Astrocyte (in vitro differentiated cells and primary cell): ENCODE measurements at regions not wholly inside any gene's neighbourhood (a gene's known extent, or its start where the extent isn't known, plus 50 kb on each side); places are given as distances from the start of the nearest gene placed in this dataset.

Experiments used
- CTCF ChIP-seq: IDR thresholded peaks from 2 replicates; pipeline ENCODE4 v1.5.1; 2011; ENCODE audit warnings: low read depth, mild to moderate bottlenecking, inconsistent platforms, low read length, moderate library complexity; ENCODE audit not compliant: insufficient read depth
- EZH2 ChIP-seq: IDR thresholded peaks from 2 replicates; pipeline ENCODE4 v1.6.1; 2012; ENCODE audit warnings: mild to moderate bottlenecking, low read length, inconsistent platforms; ENCODE audit not compliant: insufficient read depth

GRCh38 chr18:64264171-64264570 lies 115.3 kb upstream of the LINC00305 start:
- TF ChIP-seq CTCF (no peak), EZH2 (no peak)
